ENCODE measurements at regions not wholly inside any gene's neighbourhood (a gene's known extent, or its start where the extent isn't known, plus 50 kb on each side); places are given as distances from the start of the nearest gene placed in this dataset.
"Not testable (repeated sequence)": the region's sequence is repeated elsewhere in the genome, so short reads cannot be mapped to it uniquely, and the experiment has no call there.

- DNase-seq = no peak
Observed at GRCh38 chr10:33858326-33858725, 523.9 kb upstream of the NRP1 start.

- DNase-seq = not testable (repeated sequence)
Observed at GRCh38 chr10:33853221-33853620, 518.8 kb upstream of the NRP1 start.

GRCh38 chr10:33843379-33843778 lies 508.9 kb upstream of the NRP1 start:
- DNase-seq = no peak

GRCh38 chr10:33841678-33842077 lies 507.2 kb upstream of the NRP1 start:
- no peak for DNase-seq

GRCh38 chr10:33838731-33839130 lies 504.3 kb upstream of the NRP1 start:
- DNase-seq = no peak

- DNase-seq = no peak
Observed at GRCh38 chr10:33837736-33838135, 503.3 kb upstream of the NRP1 start.

GRCh38 chr10:33835556-33835955 lies 501.1 kb upstream of the NRP1 start:
- DNase-seq = no peak

- no peak for DNase-seq
Observed at GRCh38 chr10:33833566-33833965, 499.1 kb upstream of the NRP1 start.

- DNase-seq = no peak
Observed at GRCh38 chr10:33832124-33832787, 497.8 kb upstream of the NRP1 start.

GRCh38 chr10:33831591-33831990 lies 497.1 kb upstream of the NRP1 start:
- DNase-seq = no peak

GRCh38 chr10:33829899-33830298 lies 495.4 kb upstream of the NRP1 start:
- DNase-seq = not testable (repeated sequence)

GRCh38 chr10:33828592-33828991 lies 494.1 kb upstream of the NRP1 start:
- DNase-seq = no peak

- no peak for DNase-seq
Observed at GRCh38 chr10:33826186-33826585, 491.7 kb upstream of the NRP1 start.

GRCh38 chr10:33822774-33823173 lies 488.3 kb upstream of the NRP1 start:
- no peak for DNase-seq

- no peak for DNase-seq
Observed at GRCh38 chr10:33820531-33820930, 486.1 kb upstream of the NRP1 start.

- DNase-seq = no peak
Observed at GRCh38 chr10:33819206-33819605, 484.7 kb upstream of the NRP1 start.

GRCh38 chr10:33818343-33818742 lies 483.9 kb upstream of the NRP1 start:
- DNase-seq = no peak

GRCh38 chr10:33817605-33818004 lies 483.1 kb upstream of the NRP1 start:
- DNase-seq = peak; percentile 6

- no peak for DNase-seq
Observed at GRCh38 chr10:33815776-33816175, 481.3 kb upstream of the NRP1 start.

GRCh38 chr10:33813871-33814270 lies 479.4 kb upstream of the NRP1 start:
- DNase-seq = no peak

- DNase-seq = no peak
Observed at GRCh38 chr10:33813415-33813814, 478.9 kb upstream of the NRP1 start.

- no peak for DNase-seq
Observed at GRCh38 chr10:33812586-33812985, 478.1 kb upstream of the NRP1 start.

GRCh38 chr10:33810986-33811385 lies 476.5 kb upstream of the NRP1 start:
- no peak for DNase-seq

- DNase-seq = no peak
Observed at GRCh38 chr10:33809732-33810131, 475.3 kb upstream of the NRP1 start.

- DNase-seq = no peak
Observed at GRCh38 chr10:33808475-33808874, 474.0 kb upstream of the NRP1 start.
